Activated effector memory CD4-positive, alpha-beta T cell treated with Interleukin-2 at 50 U/mL for 16 hours (primary cell): ENCODE measurements at regions not wholly inside any gene's neighbourhood (a gene's known extent, or its start where the extent isn't known, plus 50 kb on each side); places are given as distances from the start of the nearest gene placed in this dataset.

Experiments used
- DNase-seq: peaks from one replicate; pipeline ENCODE4 v3.0.0-alpha.2; 2020

- DNase-seq, result no peak
These were observed 185.5 kb upstream of the NFE2L3 start for GRCh38 chr7:25966469-25966868.

DNA sequence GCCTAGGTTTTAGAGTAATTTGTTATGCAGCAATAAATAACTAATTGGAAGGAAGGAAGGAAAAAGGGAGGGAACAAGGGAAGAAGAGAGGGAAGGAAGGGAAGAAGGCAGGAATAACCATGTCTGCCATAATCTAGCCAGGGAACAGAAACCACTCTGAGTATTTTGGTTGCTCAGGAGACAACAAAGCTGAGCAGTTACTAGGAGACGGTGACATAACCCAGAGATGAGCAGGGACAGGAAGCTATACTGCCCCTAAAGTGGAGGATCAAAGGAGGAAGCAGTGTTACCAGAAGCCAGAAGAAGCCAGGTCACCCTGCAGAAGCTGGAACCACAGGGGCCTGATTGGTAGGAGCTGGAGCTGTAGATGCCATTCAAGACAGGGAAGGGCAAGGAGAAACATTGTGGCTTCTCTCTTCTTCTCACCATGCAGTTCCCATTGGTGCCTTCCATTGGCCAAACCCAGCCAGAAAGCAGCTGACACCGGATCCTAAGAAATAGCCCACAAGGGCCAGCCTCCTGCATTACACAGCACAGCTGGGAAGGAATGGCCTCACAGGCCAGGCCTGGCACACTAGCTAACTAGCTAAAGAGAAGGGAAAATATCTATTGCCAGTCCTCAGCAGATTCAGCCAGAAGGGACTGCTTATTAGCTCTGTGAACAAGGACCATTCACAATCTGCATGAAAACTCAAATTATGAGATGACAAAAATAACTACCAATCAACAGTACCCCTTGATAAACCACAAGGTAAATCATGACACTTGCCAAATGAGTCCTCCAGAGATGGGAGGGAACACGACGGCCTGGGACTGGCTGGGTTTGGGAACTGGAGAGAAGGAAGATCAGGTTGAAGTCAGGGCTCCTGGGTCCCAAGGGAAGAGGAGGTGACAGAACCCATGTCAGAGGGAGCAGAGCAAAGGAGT, 184.5 kb upstream of the NFE2L3 start:
- DNase-seq, result no peak

DNA sequence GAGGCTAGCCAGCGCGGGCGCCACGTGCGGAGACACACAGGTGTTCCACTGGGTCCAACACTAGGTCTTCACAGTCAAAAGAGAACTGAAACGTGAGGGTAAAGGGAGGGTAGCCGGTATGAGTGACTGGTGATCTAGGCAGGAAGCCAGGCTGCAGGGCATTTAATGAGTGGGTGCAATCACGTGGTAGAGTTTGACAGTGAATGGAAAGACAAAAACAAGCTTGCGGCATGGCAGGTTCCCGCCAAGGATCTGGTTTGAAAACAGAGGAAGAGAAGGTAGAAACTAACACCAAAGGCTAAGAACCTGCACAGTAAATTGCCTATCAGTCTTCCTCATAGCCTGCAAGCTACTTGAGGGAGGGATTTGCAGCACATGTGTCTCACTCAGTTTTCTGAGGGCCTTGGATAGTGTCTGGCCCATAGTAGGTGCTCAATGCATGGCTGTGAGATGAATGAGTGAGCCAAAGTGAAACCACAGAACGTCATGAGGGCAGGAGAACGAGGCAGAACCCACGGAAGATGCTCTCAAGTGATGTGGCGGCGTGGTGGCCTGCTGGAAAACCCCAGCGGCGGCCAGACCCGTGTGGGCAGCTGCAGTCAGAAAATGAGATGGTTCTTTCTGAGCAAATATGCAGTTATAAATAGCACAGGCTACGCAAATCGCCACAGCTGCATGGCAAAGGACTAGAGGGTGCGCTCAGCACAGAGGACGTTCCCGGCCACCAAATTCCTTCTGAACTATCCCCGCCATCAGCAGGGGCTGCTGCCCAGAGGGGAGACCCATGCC, 183.6 kb upstream of the NFE2L3 start:
- no peak for DNase-seq

GRCh38 chr7:25970356-25970755, 181.6 kb upstream of the NFE2L3 start:
- DNase-seq, result no peak

DNA sequence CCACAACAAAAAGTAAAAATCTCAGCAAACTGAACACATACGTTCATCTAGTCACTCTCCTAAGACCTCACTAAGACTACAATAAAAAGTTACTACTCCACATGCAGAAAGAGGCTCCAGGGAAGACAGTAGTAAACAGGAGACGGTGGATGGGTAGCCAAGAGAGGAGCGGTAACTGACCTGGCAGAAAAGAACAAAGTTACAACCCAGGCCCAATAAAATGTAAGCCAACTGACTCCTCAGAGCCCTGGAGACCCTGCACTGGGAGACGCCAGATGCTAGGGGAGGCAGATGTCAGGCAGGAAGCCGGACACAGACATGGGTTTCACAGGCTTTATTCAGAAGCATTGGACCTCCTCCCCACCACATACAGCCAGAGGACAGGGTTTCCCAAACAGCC, 181.1 kb upstream of the NFE2L3 start:
- DNase-seq, result no peak

GRCh38 chr7:25976630-25977029, 175.4 kb upstream of the NFE2L3 start:
- no peak for DNase-seq

- no peak for DNase-seq
These were observed 173.5 kb upstream of the NFE2L3 start for GRCh38 chr7:25978466-25978865.

DNA sequence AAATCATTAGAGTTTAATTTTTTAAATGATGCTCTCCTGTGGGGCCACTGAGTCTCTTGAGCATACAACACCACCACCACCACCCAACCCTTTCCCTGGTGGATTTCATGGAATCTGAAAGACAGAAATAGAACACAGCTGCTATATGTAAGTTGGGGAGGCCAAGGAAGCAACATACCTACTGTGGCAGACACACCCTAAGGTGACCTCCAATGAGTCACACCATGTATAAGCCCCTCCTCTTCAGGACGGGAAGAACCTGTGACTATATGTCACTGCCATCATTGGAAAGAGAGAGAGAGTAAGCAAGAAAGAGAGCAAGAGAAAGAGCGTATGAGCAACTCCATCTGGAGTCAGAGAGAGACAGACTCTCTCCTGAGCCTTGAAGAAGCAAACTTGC, 172.4 kb upstream of the NFE2L3 start:
- no peak for DNase-seq

GRCh38 chr7:25982684-25983083, 169.3 kb upstream of the NFE2L3 start:
- DNase-seq, result no peak

GRCh38 chr7:25985196-25985595, 166.8 kb upstream of the NFE2L3 start:
- no peak for DNase-seq

DNA sequence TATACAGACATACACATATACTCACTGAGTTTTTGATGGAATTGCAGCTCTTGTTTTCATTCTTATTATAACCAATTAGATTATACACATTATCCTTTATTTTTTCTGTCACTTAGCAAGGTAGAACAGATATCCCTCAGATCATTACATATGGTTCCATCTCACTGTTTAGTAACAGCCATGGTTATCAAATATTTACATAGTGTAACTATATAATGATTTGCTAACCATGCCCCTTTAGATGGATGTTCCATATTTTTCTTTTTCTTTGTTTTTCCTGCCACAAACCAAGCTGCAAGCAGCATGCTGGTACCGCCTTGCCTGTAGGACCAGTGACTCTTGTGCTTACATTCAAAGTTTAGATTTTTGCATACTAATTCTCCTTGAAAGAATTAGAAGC, 163.4 kb upstream of the NFE2L3 start:
- no peak for DNase-seq

DNA sequence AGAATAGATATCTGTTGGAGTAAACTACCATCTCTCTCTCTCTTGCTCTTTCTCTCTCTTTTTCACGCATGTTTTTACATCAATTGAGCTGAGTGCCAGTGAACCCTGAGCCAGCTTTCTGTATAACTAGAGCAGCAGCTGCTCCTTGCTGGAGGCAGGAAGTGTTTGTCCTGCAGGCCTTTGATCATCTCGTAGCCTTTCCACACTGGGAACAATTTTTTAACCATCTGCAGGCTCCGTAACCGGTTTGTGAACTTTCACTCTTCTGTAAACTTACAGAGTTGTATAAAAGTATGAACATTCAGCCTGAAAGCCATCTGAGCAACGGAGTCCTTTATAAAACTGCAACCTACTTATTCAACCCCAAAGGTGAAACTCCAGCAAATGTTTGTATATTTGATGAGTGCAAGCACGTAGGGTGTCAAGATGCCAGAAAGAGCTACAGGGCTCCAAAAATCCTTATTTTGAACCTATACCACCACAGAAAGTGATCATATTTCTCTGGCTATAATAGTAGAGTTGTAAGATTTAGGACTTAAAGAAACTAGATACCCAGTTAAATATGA, 162.8 kb upstream of the NFE2L3 start:
- no peak for DNase-seq

DNA sequence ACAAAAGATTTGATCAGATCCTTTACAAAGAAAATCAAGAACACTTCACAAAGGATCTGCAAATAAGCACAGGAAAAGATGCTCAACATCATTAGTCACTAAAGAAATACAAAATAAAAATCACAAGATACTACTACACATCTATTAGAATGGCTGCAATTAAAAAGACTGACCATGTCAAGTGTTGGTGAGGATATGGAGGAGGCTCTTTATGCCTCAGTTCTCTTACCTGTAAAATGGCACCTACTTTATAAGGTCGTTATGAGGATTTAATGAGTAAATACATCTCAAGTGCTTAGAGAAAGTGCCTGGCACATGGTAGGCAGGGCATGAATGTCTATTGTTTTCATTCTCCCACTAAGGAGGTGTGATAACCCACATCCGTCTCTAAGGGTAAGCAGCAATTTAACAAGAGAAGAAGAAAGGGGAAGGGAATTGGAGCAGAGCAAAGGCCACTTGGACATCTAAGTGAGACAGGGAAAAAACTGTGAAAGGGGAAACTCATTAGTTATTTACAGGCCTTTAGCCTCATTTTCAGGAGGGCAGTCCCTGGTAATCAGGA, 157.5 kb upstream of the NFE2L3 start:
- DNase-seq, result no peak

GRCh38 chr7:25995216-25995615, 156.8 kb upstream of the NFE2L3 start:
- DNase-seq, result no peak

GRCh38 chr7:25996006-25996408, 156.0 kb upstream of the NFE2L3 start:
- no peak for DNase-seq

GRCh38 chr7:25998499-25998898, 153.5 kb upstream of the NFE2L3 start:
- DNase-seq, result no peak

GRCh38 chr7:26000841-26001240, 151.2 kb upstream of the NFE2L3 start:
- no peak for DNase-seq

DNA sequence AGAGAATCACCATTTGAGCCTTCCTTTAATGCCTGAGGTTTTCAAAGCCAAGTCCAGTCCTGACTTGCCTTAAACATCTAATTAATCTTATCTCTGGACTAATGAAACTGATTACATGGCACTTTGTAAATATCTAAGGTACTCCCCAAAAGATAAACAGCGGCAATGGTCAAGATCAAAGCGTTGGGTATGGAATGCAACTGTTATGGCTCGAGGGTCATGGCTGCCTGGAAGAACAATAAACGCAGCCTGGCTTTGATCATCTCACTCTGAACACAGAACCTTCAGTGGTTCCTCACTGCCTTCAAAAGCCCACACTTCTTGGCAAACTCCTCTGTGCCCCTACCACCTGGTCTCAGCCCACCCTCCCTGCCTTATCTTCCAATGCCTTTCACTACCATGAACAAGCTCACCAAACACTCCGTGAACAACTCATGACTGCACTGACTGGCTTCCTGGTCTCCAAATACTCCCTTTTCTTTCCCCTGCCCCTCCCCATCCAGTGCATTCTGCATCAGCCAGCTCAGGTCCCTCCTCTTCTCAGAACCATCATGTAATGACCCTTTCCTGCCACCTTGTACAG, 150.2 kb upstream of the NFE2L3 start:
- no peak for DNase-seq

GRCh38 chr7:26005683-26006410, 146.2 kb upstream of the NFE2L3 start:
- no peak for DNase-seq

- DNase-seq, result no peak
These were observed 145.6 kb upstream of the NFE2L3 start for GRCh38 chr7:26006426-26006825.

DNA sequence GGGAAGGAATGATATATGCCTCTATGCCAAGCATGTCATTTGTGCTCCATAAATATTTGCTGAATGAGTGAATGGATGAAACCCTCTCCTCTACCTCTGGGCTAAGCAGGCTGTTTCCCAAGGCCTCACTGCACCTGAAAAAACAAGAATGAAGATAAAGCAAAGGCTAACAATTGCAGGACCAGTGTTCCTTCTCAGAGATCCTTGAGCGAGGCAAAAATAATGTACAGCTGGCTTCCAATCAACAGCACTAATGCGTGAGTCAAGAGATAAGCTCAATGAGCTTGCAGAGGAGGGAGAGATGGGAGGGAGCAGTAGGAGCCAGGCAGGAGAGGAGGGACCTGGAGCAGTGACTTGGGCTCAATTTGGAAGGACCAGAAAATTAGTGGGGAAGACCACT, 144.5 kb upstream of the NFE2L3 start:
- DNase-seq, result no peak

DNA sequence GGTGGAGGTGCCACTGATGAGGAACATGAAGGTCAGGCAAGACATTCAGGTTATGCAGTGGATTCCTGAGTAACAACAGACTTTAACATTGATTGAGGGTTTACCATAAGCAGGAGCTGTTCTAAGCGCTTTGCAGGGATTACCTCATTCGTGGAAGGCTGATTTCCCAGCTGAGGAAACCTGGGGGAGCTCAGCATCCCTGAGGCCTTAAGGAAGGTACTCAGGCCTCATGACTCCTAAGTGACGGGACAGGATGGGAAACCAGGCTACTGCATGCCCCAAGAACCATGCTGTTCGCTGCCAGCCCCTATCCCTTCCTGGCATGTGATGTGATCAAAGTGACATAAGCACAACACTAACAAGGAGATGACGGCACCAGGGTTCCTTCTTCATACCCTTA, 143.6 kb upstream of the NFE2L3 start:
- no peak for DNase-seq
